Activated B cell treated with CpG ODN at 0.5 μM for 24 hours (primary cell): ENCODE measurements at regions not wholly inside any gene's neighbourhood (a gene's known extent, or its start where the extent isn't known, plus 50 kb on each side); places are given as distances from the start of the nearest gene placed in this dataset.

Source experiments
- ATAC-seq: fragments of 200-7000 bp; cut with Tn5 transposase; one replicate; pipeline ENCODE4 v1.10.0; 2021; ENCODE audit warnings: low read depth, mild to moderate bottlenecking, moderate library complexity
- CTCF ChIA-PET: fragments of 350-600 bp; sonication (Branson Sonifier 250); formaldehyde crosslinking; loops from one replicate; lab custom pipeline; 2021; ENCODE audit warnings: antibody characterized with exemption; lab: Charles Lee
- POLR2A ChIA-PET: fragments of 350-600 bp; sonication (Branson Sonifier 250); formaldehyde crosslinking; loops from one replicate; lab custom pipeline; 2021; ENCODE audit warnings: antibody characterized with exemption; lab: Charles Lee
- DNase-seq: peaks from one replicate; pipeline ENCODE4 v3.0.0; 2022
- H3K27ac Mint-ChIP-seq: one replicate; pipeline ENCODE4 v1.8.0; 2020; ENCODE audit warnings: mixed read lengths
- H3K27me3 Mint-ChIP-seq: one replicate; pipeline ENCODE4 v1.8.0; 2021; ENCODE audit warnings: mixed read lengths
- H3K36me3 Mint-ChIP-seq: one replicate; pipeline ENCODE4 v1.8.0; 2021; ENCODE audit warnings: low read depth, mixed read lengths
- H3K4me1 Mint-ChIP-seq: one replicate; pipeline ENCODE4 v1.8.0; 2021; ENCODE audit warnings: mixed read lengths
- H3K4me3 Mint-ChIP-seq: one replicate; pipeline ENCODE4 v1.8.0; 2020; ENCODE audit warnings: mild to moderate bottlenecking, mixed read lengths
- H3K9me3 Mint-ChIP-seq: one replicate; pipeline ENCODE4 v1.8.0; 2020; ENCODE audit warnings: mixed read lengths
- CTCF ChIP-seq: fragments of 200-600 bp; IDR thresholded peaks from one replicate; pipeline ENCODE4 v1.8.0; 2022; ENCODE audit warnings: antibody characterized with exemption, mild to moderate bottlenecking
- intact Hi-C: fragments of 100-400 bp; cut with micrococcal nuclease; formaldehyde crosslinking; loops from one replicate; pipeline ENCODE4 v1.15.1; 2024

DNA sequence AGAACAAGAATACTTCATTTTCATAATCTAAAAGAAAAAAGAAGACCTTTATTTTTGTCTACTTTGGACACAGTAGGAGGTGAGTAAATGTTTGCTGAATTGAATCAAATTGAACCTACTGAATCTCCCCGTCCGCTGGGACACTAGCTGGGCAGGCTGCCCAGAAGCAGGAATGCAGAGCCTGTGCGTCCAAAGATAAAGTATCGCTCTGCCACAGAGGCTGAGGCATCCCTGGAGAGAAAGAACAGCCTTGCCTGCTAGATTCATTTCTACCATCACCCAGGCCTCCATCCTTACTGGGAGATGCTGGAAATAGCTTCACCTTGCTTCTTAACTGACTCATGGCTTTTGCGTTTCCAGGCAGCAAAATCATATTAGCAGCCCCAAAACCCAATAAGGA lies 64.1 kb upstream of the TSPAN11 start:
- H3K27ac Mint-ChIP-seq, result no peak overlapping the region
- peaks cover 9% of the 10 kb centered on the region for H3K9me3 Mint-ChIP-seq
- intact Hi-C loops, result no loop called here
- ChIA-PET CTCF (no interaction called here), POLR2A (no interaction called here)
- H3K27me3 Mint-ChIP-seq, result peaks cover 13% of the 10 kb centered on the region
- no peaks in the 10 kb centered on the region for H3K36me3 Mint-ChIP-seq
- no peaks in the 10 kb centered on the region for H3K4me1 Mint-ChIP-seq
- ATAC-seq (no peak), DNase-seq (no peak)
- no peak for TF ChIP-seq CTCF
- no peak overlapping the region for H3K4me3 Mint-ChIP-seq

- H3K27me3 Mint-ChIP-seq, result peaks cover 5% of the 10 kb centered on the region
- H3K27ac Mint-ChIP-seq, result no peak overlapping the region
- H3K36me3 Mint-ChIP-seq, result no peaks in the 10 kb centered on the region
- intact Hi-C loops, result no loop called here
- CTCF ChIA-PET, result no interaction called here
- H3K9me3 Mint-ChIP-seq, result no peaks in the 10 kb centered on the region
- POLR2A ChIA-PET, result no interaction called here
- no peaks in the 10 kb centered on the region for H3K4me1 Mint-ChIP-seq
- no peak for TF ChIP-seq CTCF
- H3K4me3 Mint-ChIP-seq, result no peak overlapping the region
- DNase-seq (no peak), ATAC-seq (no peak)
Measured at GRCh38 chr12:30859226-30859625, 67.3 kb upstream of the TSPAN11 start.

- Mint-ChIP-seq H3K4me1 (no peaks in the 10 kb centered on the region), H3K4me3 (no peak overlapping the region), H3K27ac (no peak overlapping the region), H3K27me3 (peaks cover 5% of the 10 kb centered on the region), H3K36me3 (no peaks in the 10 kb centered on the region), H3K9me3 (no peaks in the 10 kb centered on the region)
- DNase-seq, result no peak
- intact Hi-C loops, result no loop called here
- ChIA-PET CTCF (no interaction called here), POLR2A (no interaction called here)
- no peak for ATAC-seq
- no peak for TF ChIP-seq CTCF
Measured at GRCh38 chr12:30858471-30858870, 68.1 kb upstream of the TSPAN11 start.

- Mint-ChIP-seq H3K27me3 (no peaks in the 10 kb centered on the region), H3K4me3 (no peak overlapping the region), H3K27ac (no peak overlapping the region), H3K36me3 (peaks cover 4% of the 10 kb centered on the region), H3K4me1 (peaks cover 10% of the 10 kb centered on the region), H3K9me3 (no peaks in the 10 kb centered on the region)
- ChIA-PET CTCF (no interaction called here), POLR2A (no interaction called here)
- ATAC-seq (no peak), DNase-seq (no peak)
- intact Hi-C loops, result no loop called here
- TF ChIP-seq CTCF, result no peak
Measured at GRCh38 chr12:30853561-30854133, 72.9 kb upstream of the TSPAN11 start.

DNA sequence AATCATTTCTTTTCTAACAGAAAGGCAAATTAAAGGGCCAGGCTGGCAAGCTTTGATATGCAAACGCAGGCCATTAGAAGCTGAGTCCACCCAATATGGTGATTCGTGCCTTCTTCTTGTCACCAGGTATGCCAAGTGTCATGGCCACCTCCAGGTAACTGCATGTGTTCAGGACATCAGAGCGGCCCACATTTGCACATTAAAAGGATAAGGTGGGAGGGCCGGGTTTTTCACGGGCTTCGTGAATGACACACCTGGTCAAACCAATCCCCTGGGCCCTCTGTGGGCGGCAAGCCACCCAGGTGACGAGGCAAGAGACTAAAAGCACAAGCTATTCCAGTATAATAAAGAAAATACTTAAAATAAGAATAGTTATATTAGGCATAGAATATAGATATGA lies 75.9 kb upstream of the TSPAN11 start:
- Mint-ChIP-seq H3K27me3 (no peaks in the 10 kb centered on the region), H3K9me3 (no peaks in the 10 kb centered on the region), H3K4me3 (no peak overlapping the region), H3K27ac (no peak overlapping the region), H3K36me3 (peaks cover 4% of the 10 kb centered on the region), H3K4me1 (peaks cover 10% of the 10 kb centered on the region)
- no peak for TF ChIP-seq CTCF
- ChIA-PET CTCF (interaction anchor here (0.8 to 2.5 kb wide), 4 partner anchors 8 to 421 kb away, joined by 3 to 8 read pairs (median 4); no protein-coding TSS in a partner anchor), POLR2A (no interaction called here)
- intact Hi-C loops, result loop anchor here (1.0 to 2.0 kb wide), 7 partner anchors 95 to 1905 kb away; partner anchors contain the start of genes DDX11, ERGIC2, IPO8 and YARS2
- DNase-seq, result no peak
- ATAC-seq, result no peak
